ENCODE measurements at regions not wholly inside any gene's neighbourhood (a gene's known extent, or its start where the extent isn't known, plus 50 kb on each side); places are given as distances from the start of the nearest gene placed in this dataset.

GRCh38 chr6:11292594-11293236 lies 60.2 kb upstream of the NEDD9 start:
- no peak for DNase-seq

- no peak for DNase-seq
Measured at GRCh38 chr6:11292091-11292490, 59.6 kb upstream of the NEDD9 start.

GRCh38 chr6:11291582-11291981 lies 59.1 kb upstream of the NEDD9 start:
- DNase-seq = no peak

- no peak for DNase-seq
Measured at GRCh38 chr6:11290027-11290426, 57.6 kb upstream of the NEDD9 start.

GRCh38 chr6:11288065-11288464 lies 55.6 kb upstream of the NEDD9 start:
- DNase-seq = no peak

GRCh38 chr6:11284996-11285395 lies 52.5 kb upstream of the NEDD9 start:
- DNase-seq = no peak

- DNase-seq = no peak
Measured at GRCh38 chr6:11283629-11284028, 51.2 kb upstream of the NEDD9 start.

GRCh38 chr6:11282875-11283274 lies 50.4 kb upstream of the NEDD9 start:
- DNase-seq = no peak

All from HCEC 1CT (cell line).